IPS-15b (cell line): ENCODE measurements at regions not wholly inside any gene's neighbourhood (a gene's known extent, or its start where the extent isn't known, plus 50 kb on each side); places are given as distances from the start of the nearest gene placed in this dataset.
"Not testable (repeated sequence)": the region's sequence is repeated elsewhere in the genome, so short reads cannot be mapped to it uniquely, and the experiment has no call there.

Experiments used
- H3K27me3 ChIP-seq: one replicate; pipeline ENCODE4 v1.6.1; 2013; ENCODE audit warnings: low read length; ENCODE audit not compliant: control insufficient read depth, insufficient read depth
- H3K36me3 ChIP-seq: one replicate; pipeline ENCODE4 v1.6.1; 2013; ENCODE audit warnings: low read length; ENCODE audit not compliant: control insufficient read depth, insufficient read depth
- H3K4me1 ChIP-seq: one replicate; pipeline ENCODE4 v1.6.1; 2013; ENCODE audit warnings: mild to moderate bottlenecking, low read length; ENCODE audit not compliant: control insufficient read depth, insufficient read depth
- H3K4me3 ChIP-seq: one replicate; pipeline ENCODE4 v1.5.1; 2013; ENCODE audit warnings: low read depth, low read length
- H3K9ac ChIP-seq: one replicate; pipeline ENCODE4 v1.6.1; 2013; ENCODE audit warnings: low read depth, mild to moderate bottlenecking, low read length
- H3K9me3 ChIP-seq: one replicate; pipeline ENCODE4 v1.6.1; 2013; ENCODE audit warnings: mild to moderate bottlenecking, low read length; ENCODE audit not compliant: control insufficient read depth, insufficient read depth

DNA sequence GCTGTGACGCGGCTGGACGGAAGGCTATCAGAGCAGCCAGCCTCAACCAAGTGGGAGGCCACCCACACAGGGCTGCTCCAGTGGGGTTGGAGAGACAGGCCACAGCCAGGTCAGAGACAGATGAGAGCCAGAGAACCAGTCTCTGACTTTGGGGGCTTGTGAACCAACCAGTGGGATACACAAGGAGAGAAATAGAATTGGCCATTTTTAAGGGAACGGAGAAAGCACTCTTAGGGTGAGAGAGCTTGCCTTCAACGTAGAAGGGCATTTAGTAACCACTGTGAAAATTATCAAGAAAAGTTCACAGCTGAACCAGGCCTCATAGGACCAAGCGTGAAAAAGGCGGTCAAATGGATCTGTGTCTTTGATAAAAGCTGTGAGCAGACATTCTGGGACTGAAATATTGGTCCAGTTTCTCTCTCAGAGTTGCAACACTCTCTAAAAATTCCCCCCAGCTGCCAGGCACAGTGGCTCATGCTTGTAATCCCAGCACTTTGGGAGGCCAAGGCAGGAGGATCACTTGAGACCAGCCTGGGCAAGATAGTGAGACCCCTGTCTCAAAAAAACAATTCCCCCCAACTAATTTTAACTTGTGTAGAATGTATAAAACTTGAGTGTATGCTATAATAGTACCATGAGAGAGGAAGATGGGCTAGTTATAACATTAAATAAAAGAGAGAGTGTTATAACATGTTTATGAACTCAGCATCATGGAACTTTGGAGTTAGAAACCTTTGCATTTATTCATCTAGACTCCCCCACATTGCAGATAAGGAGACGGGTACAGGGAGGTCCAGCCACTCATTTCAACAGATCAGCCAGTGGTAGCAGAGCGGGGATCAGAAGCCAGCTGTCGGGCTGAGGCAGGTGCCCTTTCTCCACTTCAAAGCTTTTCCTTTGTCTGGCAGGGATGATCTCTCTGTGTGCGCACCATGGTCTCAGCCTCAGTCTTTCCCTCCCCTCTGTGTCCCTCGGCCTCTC lies 132.2 kb downstream of the NPIPB11 start:
- H3K9me3 ChIP-seq, H3K27me3 ChIP-seq, H3K4me3 ChIP-seq, H3K36me3 ChIP-seq, H3K9ac ChIP-seq, H3K4me1 ChIP-seq: not testable (repeated sequence)

DNA sequence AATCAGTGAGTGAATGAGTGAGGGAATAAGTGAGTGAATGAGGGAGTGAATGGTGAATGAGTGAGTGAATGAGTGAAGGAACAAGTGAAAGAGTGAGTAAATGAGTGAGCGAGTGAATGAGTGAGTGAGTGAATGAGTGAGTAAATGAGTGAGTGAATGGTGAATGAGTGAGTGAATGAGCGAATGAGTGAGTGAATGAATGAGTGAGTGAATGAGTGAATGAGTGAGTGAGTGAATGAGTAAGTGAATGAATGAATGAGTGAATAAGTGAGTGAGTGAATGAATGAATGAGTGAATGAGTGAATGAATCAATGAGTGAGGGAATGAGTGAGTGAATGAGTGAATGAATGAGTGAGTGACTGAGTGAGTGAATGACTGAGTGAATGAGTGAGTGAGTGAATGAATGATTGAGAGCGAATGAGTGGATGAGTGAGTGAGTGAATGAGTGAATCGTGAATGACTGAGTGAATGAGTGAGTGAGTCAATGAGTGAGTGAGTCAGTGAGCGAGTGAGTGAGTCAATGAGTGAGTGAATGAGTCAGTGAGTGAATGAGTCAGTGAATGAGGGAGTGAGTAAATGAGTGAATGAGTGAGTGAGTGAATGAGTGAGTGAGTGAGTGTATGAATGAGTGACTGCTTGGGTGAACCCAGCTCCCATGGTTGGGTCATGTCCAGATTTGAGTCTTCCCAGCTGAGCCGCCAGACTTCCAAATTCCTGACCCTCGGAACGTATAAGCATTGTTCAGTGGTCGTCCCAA lies 133.0 kb downstream of the NPIPB11 start:
- not testable (repeated sequence) for H3K9ac ChIP-seq, H3K4me1 ChIP-seq

DNA sequence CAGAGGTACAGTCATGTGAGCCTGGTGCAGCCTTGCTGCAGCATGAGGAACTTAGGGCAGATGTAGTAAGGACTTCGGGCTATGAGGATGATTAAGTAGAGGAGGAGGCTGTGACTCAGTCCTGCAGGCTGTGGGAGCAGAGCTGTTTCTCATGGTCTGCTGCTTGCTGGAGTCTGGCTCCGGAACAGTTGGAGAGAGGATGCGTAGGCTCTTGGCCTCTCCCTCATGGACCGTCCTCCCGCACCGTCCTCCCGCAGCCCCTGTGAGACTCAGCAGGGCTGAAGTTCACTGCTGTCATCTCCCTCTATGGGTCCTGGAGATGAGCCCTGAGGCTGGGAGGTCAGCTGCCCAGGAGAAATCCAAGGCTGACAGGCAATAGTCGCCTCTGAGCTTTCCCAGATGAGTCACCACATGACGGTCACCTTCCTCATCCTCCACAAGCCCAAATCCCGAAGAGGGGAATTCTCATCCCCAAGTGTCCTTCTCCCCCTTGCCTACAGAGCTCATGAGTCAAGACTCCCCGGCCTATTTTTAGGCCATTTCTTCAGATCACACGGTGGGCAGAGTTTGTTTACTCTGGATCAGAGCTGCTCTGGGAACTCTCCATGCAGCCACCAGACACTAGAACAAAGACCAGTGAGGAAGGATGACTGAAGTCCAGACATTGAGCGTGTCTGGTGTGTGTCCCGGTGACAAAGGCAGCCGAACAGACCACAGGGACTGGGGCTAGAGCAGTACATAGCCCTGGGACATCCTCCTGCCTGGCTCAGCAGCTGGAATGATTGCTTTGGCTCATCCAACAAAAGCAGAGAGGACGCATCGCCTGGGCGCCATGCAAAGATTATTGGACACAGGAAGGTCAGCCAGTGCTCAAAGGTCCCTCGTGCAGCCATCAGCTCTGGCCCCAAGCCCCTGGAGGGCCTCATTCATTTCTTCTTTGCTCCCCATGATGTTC lies 134.5 kb downstream of the NPIPB11 start:
- not testable (repeated sequence) for H3K27me3 ChIP-seq, H3K4me3 ChIP-seq, H3K9ac ChIP-seq

More for the DNA sequence above, 133.0 kb downstream of the NPIPB11 start:
- not testable (repeated sequence) for H3K27me3 ChIP-seq, H3K36me3 ChIP-seq, H3K9me3 ChIP-seq, H3K4me3 ChIP-seq

DNA sequence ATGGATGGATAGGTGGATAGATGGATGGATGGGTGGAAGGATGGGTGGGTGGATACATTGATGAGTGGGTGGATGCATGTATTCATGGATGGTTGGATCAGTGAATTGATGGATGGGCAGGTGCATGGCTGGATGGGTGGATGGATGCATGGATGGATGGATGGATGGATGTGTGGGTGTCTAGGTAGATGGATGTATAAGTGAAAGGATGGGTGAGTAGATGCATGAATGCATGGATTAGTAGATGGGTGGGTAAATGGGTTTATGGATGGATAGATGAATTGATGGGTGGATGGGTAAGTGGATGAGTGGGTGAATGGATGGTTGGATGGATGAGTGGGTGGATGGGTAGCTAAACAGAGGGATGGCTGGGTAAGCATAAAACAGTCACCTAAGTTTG lies 135.6 kb downstream of the NPIPB11 start:
- not testable (repeated sequence) for H3K9me3 ChIP-seq, H3K36me3 ChIP-seq, H3K9ac ChIP-seq, H3K27me3 ChIP-seq, H3K4me3 ChIP-seq, H3K4me1 ChIP-seq

More for the DNA sequence above, 134.5 kb downstream of the NPIPB11 start:
- not testable (repeated sequence) for H3K4me1 ChIP-seq, H3K36me3 ChIP-seq, H3K9me3 ChIP-seq

DNA sequence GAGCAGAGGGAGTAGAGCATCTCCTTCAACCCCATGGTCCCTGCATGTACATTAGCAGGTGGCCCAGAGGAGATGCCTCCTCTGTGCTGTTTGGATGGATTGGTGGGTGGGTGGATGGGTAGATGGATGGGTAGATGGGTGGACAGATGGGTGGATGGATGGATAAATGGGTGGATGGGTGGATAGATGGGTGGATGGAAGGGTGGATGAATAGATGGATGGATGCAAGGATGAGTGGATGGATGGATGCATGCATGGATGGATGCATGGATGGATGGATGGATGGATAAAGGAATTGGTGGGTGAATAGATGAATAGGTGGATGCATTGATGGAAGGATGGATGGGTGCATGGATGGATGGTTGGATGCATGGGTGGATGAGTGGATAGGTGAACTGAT lies 136.5 kb downstream of the NPIPB11 start:
- H3K9ac ChIP-seq, H3K9me3 ChIP-seq, H3K4me1 ChIP-seq, H3K27me3 ChIP-seq, H3K36me3 ChIP-seq, H3K4me3 ChIP-seq: not testable (repeated sequence)

DNA sequence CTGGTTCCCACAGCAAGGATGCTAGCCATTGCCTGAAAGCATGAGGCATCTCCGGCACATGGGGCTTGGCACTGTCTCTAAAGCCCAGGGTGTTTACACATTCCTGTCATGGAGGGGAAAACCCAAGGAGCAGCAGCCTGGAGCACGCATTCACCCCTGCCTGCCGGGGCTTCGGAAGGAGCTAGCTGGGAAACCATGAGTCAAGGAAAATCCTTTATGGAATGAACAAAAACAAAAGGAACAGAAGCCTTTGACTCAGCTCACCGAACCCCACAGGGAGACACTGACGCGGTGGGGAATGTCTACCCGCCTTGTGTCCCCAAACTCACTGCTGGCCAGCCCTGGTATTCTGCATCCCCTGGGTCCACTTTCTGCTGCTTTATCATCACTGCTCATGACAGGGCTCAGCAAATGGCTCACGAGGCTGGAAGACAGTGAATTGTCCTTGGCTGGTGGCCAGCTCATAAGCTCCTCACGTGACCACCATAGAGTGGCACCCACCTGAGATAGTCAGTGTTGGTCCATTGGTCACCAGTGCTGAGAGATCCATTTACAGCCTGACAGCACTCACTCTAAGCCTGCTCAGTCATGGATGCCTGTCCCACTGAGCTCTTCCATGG lies 137.2 kb downstream of the NPIPB11 start:
- not testable (repeated sequence) for H3K4me3 ChIP-seq, H3K4me1 ChIP-seq, H3K9me3 ChIP-seq, H3K9ac ChIP-seq, H3K27me3 ChIP-seq, H3K36me3 ChIP-seq

DNA sequence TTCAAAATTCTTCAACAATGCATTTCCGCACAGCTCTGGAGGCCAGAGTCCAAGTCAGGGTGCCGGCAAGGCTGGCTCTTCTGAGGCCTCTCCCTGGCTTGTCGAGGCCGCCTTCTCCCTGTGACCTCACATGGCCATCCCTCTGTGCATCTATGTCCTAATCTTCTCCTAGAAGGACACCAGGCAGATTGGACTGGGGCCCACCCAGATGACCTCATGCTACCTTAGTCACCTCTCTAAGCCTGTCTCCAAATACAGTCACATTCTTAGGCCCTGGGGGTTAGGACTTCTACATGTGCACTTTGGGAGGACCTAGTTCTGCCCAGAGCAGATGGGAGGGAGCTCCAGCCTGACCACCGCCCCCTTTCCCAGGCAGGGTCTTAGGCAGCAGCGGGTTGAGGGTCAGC lies 137.7 kb downstream of the NPIPB11 start:
- not testable (repeated sequence) for H3K9me3 ChIP-seq, H3K36me3 ChIP-seq, H3K4me3 ChIP-seq, H3K9ac ChIP-seq, H3K4me1 ChIP-seq, H3K27me3 ChIP-seq

DNA sequence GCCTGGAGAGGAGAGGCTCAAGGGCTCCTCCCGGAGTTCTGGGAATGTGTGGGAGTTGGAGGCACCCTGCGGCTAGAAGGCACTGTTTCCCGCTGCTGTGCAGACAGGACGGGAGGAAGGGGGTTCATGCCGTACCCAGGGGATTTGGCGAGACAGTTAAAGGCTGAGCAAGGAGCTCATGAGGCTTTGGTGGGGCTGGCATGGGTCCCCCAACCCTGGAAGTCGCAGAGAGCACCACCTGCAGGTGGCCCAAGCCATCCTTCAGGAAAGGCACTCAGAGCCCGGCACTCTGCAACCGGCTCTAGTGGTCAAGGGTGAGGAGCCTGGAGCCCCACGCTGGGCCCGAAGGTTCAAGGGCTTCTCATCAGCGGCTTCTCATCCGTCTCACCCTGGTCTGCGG lies 138.2 kb downstream of the NPIPB11 start:
- H3K9ac ChIP-seq, H3K9me3 ChIP-seq, H3K4me1 ChIP-seq, H3K36me3 ChIP-seq, H3K4me3 ChIP-seq, H3K27me3 ChIP-seq: not testable (repeated sequence)

DNA sequence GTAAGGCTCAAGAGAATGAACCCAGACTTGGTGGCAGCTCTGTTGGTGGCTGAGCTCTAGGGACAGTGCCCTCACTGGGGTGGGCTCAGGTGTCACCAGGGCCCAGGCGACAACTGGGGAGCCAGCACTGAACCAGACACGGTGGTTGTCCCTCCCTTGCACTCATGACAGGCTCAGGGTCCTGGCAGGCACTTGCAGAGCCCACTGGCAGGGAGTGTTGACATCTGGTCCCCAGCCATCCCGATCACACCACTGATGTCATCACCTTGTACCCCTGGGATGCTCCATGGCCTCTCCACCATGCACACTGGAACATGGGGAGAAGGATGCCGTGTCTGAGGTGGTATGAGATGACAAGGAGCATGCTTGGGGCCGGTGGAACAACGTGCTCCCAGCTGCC lies 138.6 kb downstream of the NPIPB11 start:
- not testable (repeated sequence) for H3K27me3 ChIP-seq, H3K4me1 ChIP-seq, H3K9me3 ChIP-seq, H3K4me3 ChIP-seq, H3K36me3 ChIP-seq, H3K9ac ChIP-seq

DNA sequence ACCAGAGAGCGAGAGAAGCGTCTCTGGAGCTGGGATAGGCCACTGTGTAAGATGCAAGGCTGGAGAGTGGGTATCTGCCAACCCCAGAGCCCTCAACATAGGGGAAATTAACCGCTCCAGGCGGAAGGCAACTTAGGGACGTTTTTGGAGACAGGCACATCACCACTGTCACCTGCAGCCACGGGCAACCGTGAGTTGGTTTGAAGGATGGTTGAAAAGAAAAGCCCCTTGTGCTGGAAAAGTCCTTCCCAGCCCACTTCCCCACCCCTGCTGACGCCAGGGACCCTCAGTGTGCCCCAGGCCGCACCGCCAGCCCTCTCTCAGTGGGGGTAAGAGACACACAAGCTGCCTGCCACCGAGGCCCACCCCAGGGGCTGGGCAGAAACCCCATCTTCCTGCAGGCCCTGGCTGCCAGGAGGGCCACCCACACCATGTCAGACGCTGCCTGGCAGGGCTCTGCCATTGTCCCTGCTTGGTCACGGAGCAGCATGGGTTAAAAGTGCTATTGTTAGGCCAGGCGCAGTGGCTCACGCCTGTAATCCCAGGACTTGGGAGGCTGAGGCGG lies 139.4 kb downstream of the NPIPB11 start:
- not testable (repeated sequence) for H3K4me3 ChIP-seq, H3K4me1 ChIP-seq, H3K36me3 ChIP-seq, H3K27me3 ChIP-seq, H3K9ac ChIP-seq, H3K9me3 ChIP-seq

DNA sequence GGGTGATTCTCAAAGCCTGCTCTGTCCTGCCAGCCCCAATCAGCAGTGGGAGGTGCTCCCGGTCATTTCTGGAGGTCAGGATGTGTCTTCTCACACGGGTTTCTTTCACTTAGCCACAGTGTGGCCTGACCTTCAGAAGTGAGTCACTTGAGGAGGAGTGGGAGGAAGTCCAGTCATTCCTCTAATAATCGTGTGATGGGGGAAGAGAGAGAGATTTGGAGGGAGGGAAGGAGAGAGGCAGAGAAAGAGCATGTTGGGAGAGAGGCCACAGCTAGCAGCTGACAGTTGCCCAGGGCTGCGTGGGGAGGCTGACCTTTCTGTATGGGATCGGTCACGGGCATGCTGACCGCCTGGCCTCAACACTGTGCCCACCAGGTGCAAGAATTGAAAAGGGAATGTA lies 139.9 kb downstream of the NPIPB11 start:
- H3K4me3 ChIP-seq, H3K36me3 ChIP-seq, H3K27me3 ChIP-seq, H3K9me3 ChIP-seq, H3K9ac ChIP-seq, H3K4me1 ChIP-seq: not testable (repeated sequence)
